ENCODE measurements at regions not wholly inside any gene's neighbourhood (a gene's known extent, or its start where the extent isn't known, plus 50 kb on each side); places are given as distances from the start of the nearest gene placed in this dataset.

DNA sequence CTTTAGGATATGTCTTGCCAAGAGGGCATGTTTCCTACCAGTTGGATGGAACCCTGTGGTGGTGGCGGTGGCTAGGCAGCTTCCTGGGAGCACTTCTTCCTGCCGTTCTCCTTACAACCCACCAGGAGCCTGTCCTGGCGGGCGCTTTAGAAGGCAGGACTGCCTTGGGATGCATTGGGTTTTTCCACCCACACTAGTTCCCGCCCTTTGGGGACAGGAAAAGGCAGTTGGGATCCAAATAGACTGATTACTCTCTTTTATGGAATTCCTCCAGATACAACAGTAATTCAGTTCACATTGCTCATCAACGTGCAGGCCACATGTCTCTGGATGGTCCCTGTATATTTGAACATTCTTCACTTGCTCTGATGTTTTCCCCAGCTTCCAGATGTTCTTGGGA is 305.7 kb upstream of the SSTR1 start:
- no peak for DNase-seq

DNA sequence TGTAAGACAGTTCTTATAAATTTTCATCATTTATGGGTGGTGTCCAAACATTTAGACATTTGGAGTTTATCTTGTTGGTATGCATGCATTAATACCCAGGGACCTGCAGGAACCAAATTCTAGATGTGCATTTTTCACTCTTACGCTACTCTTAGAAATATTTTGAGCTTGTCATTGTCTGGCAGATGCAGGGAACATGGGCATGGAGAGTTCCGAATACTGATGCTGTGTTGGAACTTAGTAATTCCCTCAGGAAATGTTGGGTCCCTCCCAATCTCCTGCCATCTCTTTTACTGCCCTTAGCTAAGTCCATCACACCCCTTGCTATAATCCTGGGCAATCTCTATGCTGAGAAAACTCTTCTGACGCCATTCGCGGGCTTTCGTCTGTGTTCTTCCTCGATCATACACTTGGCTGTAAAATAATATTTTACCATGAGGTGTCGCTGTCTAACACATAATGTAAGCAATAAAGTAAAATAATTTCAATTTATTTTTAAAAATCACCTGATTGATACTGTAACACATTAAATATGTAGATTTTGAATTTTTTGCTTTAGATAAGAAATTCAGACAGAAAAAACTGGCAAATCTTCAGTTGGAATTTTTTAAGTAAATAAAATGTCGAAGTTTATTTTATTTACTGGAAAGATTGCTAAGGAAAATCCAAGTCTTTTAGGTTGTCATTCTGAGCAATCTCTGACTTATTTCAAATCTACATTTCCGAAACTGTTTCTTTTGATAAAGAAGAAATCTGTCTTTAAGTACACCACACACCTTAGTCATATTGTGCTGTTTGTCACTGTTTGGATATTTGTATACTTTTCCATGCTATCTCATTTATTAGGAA is 304.1 kb upstream of the SSTR1 start:
- peak; percentile 37 to 76 for DNase-seq

GRCh38 chr14:37924622-37925021 is 283.1 kb upstream of the SSTR1 start:
- no peak for DNase-seq

DNA sequence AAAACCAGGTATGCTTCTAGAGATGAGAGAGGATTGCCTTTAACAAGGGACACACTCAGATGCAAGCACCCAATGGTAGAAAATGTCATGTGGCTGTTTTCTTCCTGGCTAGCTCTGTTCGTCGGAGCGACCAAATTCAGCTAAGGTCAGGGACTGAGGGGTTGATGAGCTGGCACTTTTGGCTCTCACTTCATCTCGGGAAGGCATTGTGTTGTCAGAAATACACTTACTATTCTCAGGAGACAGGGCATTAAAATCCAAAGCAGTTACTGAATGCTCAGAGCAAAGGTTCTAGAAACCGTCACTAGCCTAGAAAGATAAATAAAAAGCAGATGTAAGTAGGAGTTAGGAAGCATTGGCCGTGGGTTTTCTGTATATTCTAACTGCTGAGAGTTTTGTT is 275.7 kb upstream of the SSTR1 start:
- DNase-seq, result no peak

DNA sequence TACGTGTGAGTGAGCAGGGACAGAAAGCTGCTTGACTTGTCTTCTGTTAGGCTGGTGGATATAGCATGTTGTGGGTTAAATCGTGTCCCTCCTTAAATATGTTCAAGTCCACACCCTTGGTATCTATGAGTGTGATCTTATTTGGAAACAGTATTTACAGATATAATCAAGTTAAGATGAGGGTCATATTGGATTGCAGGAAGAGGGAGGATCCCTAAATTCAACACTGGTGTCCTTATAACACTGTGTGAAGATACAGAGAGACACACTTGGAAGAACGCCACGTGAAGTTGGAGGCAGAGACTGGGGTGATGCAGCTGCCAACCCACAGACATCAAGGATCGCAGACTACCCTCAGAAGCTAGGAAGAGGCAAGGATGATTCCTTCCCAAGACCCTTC is 275.2 kb upstream of the SSTR1 start:
- no peak for DNase-seq

GRCh38 chr14:37936971-37937370 is 270.7 kb upstream of the SSTR1 start:
- DNase-seq, result no peak

- no peak for DNase-seq
These were observed 268.2 kb upstream of the SSTR1 start for GRCh38 chr14:37939442-37940028.

- DNase-seq, result no peak
These were observed 261.7 kb upstream of the SSTR1 start for GRCh38 chr14:37945959-37946358.

- no peak for DNase-seq
These were observed 260.9 kb upstream of the SSTR1 start for GRCh38 chr14:37946819-37947218.

DNA sequence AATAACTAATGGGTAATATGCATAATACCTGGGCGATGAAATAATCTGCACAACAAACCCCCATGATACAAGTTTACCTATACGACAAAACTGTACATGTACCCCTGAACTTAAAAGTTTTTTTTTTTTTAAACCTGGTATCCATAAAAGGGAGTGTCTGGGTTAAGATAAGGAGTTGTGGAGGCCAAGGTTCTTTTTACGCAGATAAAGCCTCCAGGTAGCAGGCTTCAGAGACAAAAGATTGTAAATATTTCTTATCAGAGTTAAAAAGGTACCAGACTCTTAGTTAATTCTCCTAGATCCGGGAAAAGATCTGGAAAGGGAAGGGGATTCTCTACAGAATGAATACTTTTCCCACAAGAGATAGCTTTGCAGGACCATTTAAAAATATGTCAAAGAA is 259.4 kb upstream of the SSTR1 start:
- DNase-seq, result no peak

GRCh38 chr14:37968664-37969240 is 239.0 kb upstream of the SSTR1 start:
- DNase-seq, result no peak

- no peak for DNase-seq
These were observed 238.2 kb upstream of the SSTR1 start for GRCh38 chr14:37969511-37969979.

- no peak for DNase-seq
These were observed 237.0 kb upstream of the SSTR1 start for GRCh38 chr14:37970696-37971095.

GRCh38 chr14:37972941-37973887 is 234.5 kb upstream of the SSTR1 start:
- DNase-seq, result no peak

DNA sequence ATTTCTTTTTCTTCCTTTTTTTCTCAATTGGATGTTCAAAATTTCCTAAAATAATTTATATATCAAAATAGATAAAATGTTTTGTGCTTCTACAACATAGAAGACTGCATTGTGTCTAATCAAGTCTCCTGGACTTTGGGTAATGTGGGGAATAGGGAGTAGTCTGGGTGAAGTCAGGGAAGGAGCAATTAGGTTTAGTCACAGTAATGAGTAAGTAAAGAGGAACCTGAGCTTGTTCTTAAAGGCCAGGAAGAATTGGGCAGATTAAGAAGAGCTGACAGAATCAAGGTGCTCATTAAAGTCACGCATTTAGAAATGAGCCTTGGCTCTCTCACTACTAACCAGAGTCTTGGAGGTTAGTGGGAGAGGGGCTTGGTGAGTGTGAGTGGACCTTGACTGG is 233.3 kb upstream of the SSTR1 start:
- no peak for DNase-seq

- no peak for DNase-seq
These were observed 230.2 kb upstream of the SSTR1 start for GRCh38 chr14:37977481-37977880.

DNA sequence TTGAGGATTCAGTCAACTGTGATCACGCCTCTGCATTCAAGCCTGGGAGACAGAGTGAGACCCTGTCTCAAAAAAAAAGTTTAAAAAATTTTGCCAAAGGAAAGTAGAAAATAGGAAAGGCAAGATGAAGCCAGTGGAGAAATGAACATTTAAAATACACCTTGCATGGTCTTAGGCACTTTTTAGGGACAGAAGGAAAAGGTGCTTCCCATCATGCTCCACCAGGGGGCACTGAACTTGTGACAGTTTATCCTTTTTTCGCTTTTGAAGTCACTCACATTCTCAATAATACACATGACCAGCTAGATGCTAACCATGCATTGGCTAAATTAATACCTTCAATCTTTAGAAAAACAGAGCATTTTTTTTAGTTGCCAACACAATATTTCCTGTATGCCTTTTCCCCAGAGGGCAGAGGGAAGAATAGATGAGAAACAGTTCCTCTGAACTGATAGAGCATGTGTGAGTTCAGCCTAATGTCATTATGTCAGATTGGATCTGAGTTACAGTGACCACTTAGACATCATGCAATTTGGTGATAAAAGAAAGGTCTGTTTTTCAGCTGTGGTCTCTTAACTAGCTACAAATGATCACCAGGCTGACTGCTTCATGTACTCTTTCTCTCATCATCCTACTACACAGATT is 221.8 kb upstream of the SSTR1 start:
- peak; percentile 38 to 50 for DNase-seq

GRCh38 chr14:37988472-37988871 is 219.2 kb upstream of the SSTR1 start:
- DNase-seq, result peak in 1 of 2 experiments; percentile 4

- DNase-seq, result no peak
These were observed 216.7 kb upstream of the SSTR1 start for GRCh38 chr14:37991027-37991426.

GRCh38 chr14:37992499-37992898 is 215.2 kb upstream of the SSTR1 start:
- no peak for DNase-seq

- no peak for DNase-seq
These were observed 212.8 kb upstream of the SSTR1 start for GRCh38 chr14:37994846-37995372.

GRCh38 chr14:37997017-37997416 is 210.7 kb upstream of the SSTR1 start:
- DNase-seq, result no peak

All from Kasumi-1 (cell line).